ENCODE measurements at regions not wholly inside any gene's neighbourhood (a gene's known extent, or its start where the extent isn't known, plus 50 kb on each side); places are given as distances from the start of the nearest gene placed in this dataset.

DNA sequence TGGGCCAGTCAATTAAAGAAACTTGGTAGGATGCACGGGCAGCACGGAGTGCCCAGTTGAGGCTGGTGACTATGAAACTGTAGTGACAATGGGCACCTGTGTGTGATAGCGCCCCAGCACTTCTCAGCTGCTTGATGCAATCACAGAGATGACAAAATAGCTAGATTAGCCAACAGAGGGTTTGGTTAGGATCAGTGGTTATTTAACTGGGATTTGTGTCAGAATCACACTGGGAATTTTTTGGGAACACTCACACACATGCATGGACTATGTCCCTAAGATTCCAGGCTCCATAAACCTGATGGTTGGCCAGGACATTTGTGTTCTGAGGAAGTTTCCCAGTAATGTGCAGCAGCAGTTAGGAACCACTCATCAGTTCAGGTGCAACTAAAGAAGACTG, 51.2 kb upstream of the DAAM1 start:
- TF ChIP-seq, protein P1, sequence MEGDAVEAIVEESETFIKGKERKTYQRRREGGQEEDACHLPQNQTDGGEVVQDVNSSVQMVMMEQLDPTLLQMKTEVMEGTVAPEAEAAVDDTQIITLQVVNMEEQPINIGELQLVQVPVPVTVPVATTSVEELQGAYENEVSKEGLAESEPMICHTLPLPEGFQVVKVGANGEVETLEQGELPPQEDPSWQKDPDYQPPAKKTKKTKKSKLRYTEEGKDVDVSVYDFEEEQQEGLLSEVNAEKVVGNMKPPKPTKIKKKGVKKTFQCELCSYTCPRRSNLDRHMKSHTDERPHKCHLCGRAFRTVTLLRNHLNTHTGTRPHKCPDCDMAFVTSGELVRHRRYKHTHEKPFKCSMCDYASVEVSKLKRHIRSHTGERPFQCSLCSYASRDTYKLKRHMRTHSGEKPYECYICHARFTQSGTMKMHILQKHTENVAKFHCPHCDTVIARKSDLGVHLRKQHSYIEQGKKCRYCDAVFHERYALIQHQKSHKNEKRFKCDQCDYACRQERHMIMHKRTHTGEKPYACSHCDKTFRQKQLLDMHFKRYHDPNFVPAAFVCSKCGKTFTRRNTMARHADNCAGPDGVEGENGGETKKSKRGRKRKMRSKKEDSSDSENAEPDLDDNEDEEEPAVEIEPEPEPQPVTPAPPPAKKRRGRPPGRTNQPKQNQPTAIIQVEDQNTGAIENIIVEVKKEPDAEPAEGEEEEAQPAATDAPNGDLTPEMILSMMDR (IDR thresholded peaks at IDR 0.05), result no peak
- no peak for TF ChIP-seq POLR2A (IDR thresholded peaks at IDR 0.05)
